ENCODE measurements at regions not wholly inside any gene's neighbourhood (a gene's known extent, or its start where the extent isn't known, plus 50 kb on each side); places are given as distances from the start of the nearest gene placed in this dataset.

DNA sequence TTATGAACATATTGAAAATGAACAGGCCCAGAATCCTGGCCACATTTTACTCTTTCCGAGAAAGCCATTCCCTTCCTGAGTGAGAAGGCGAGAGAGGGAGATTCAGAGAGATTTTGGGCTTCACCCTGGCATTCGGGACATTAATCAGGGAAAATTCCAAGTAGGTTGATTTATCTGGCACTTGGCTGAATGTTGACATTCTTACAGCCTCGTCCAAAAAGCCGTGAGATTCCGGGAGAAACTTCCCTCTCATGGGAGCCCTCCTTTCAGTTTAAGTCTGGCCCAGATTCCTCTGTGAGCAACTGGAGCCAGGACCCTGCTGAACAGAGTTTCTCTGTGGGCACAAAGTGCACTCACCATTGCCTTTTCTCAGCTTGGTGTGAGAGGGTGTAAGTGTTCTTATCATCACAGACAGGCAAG lies 129.2 kb upstream of the PEG3 start:
- H3K9me3 Mint-ChIP-seq, result peaks cover 55% of the 10 kb centered on the region
- TF ChIP-seq, protein P1, sequence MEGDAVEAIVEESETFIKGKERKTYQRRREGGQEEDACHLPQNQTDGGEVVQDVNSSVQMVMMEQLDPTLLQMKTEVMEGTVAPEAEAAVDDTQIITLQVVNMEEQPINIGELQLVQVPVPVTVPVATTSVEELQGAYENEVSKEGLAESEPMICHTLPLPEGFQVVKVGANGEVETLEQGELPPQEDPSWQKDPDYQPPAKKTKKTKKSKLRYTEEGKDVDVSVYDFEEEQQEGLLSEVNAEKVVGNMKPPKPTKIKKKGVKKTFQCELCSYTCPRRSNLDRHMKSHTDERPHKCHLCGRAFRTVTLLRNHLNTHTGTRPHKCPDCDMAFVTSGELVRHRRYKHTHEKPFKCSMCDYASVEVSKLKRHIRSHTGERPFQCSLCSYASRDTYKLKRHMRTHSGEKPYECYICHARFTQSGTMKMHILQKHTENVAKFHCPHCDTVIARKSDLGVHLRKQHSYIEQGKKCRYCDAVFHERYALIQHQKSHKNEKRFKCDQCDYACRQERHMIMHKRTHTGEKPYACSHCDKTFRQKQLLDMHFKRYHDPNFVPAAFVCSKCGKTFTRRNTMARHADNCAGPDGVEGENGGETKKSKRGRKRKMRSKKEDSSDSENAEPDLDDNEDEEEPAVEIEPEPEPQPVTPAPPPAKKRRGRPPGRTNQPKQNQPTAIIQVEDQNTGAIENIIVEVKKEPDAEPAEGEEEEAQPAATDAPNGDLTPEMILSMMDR (IDR thresholded peaks at IDR 0.05; ENCODE audit: unreplicated experiment in 3 of 3), result no peak
- no peak overlapping the region for H3K27ac Mint-ChIP-seq

DNA sequence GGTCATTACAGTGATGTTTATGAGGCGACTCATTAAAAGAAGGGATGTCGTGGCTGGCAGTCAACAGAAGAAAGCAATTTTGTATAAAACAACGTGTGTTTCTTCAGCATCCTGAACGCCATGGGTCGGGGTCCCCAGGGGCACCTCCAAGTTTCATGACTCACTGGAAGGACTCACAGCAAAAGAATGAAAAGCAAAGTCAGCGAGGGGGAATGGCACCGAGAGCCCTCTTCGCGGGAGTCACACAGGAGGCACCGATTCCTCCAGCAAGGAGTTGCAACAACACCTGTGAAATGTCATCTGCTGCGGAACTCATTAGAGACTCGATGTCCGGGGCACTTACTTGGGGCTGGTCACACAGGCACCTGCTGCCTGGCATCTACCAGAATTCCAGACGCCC lies 130.7 kb upstream of the PEG3 start:
- no peak overlapping the region for H3K4me3 Mint-ChIP-seq
- H3K9me3 Mint-ChIP-seq, result peaks cover 54% of the 10 kb centered on the region
- H3K27ac Mint-ChIP-seq, result no peak overlapping the region
- TF ChIP-seq, protein P1 (IDR thresholded peaks at IDR 0.05; ENCODE audit: unreplicated experiment in 3 of 3), result no peak
- no peaks in the 10 kb centered on the region for H3K4me1 Mint-ChIP-seq
- peaks cover 7% of the 10 kb centered on the region for H3K36me3 Mint-ChIP-seq (ENCODE audit: low read depth)
- H3K27me3 Mint-ChIP-seq (ENCODE audit: low read depth), result no peaks in the 10 kb centered on the region

More for the DNA sequence above, 129.2 kb upstream of the PEG3 start:
- H3K36me3 Mint-ChIP-seq (ENCODE audit: low read depth), result peaks cover 5% of the 10 kb centered on the region
- no peaks in the 10 kb centered on the region for H3K4me1 Mint-ChIP-seq
- no peak overlapping the region for H3K4me3 Mint-ChIP-seq
- H3K27me3 Mint-ChIP-seq (ENCODE audit: low read depth), result no peaks in the 10 kb centered on the region

DNA sequence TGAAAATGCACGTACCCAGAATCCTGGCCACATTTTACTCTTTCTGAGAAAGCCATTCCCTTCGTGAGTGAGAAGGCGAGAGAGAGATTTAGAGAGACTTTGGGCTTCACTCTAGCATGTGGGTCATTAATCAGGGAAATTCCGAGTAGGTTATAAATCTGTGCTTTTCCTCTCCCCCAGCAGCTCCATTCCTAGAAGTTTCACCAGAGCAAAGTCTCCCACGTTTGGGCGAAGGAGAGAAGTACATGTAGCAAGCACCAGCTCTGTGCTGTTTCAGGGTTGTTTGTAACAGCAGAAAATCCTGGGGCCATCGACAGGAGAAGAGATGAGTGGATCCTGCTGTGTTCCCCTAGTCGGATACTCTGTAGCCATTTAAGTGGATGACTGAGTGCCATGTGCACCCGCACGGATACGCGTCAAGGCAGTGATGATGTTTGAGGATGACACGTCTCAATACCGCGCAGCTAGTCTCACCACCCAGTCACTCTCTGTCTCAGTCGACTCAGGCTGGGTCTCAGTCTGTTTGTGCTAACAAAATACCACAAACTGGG lies 131.8 kb upstream of the PEG3 start:
- H3K4me1 Mint-ChIP-seq, result no peaks in the 10 kb centered on the region
- peaks cover 58% of the 10 kb centered on the region for H3K9me3 Mint-ChIP-seq
- peaks cover 15% of the 10 kb centered on the region for H3K36me3 Mint-ChIP-seq (ENCODE audit: low read depth)
- H3K4me3 Mint-ChIP-seq, result no peak overlapping the region
- no peaks in the 10 kb centered on the region for H3K27me3 Mint-ChIP-seq (ENCODE audit: low read depth)
- TF ChIP-seq, protein P1 (IDR thresholded peaks at IDR 0.05; ENCODE audit: unreplicated experiment in 3 of 3), result no peak
- H3K27ac Mint-ChIP-seq, result no peak overlapping the region

DNA sequence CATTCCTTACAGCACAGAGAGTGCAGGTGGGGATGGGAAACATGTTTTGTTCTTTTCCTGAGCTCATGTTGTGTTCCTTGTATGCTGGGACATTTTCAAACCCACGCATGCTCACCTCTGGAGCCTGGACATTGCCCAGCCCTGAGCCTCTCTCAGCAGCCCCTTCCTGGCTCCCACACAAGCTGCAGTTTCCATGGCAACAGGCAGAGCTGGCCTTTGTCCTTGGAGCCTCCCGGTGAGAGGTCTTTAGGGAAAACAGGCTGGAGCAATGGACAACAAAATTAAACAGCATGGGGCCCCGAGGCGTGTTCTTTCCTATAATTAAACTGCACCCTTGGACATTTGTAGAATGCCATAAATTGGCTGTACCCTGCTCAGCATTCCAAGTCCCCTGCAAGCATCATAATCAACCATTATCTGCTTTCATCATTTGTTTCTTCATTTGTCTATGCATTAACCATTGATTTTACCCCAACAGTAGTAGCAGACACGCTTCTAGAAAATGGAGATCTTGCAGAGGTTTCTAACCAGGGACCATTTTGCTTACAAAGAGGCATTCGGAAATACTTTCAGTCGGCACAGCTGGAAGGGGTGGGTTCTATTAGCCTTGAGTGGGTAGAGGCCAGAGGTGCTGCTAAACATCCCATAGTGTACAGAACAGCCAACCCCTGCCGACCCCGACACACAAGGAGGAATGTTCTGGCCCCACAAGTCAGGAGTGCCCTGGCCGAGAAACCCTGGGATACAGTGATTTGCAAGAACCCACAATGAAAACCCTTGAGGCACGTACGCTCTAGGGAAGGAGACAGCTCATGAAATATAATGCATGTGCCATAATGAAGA lies 133.4 kb upstream of the PEG3 start:
- Mint-ChIP-seq H3K36me3 (ENCODE audit: low read depth) (peaks cover 17% of the 10 kb centered on the region), H3K27me3 (ENCODE audit: low read depth) (no peaks in the 10 kb centered on the region)

DNA sequence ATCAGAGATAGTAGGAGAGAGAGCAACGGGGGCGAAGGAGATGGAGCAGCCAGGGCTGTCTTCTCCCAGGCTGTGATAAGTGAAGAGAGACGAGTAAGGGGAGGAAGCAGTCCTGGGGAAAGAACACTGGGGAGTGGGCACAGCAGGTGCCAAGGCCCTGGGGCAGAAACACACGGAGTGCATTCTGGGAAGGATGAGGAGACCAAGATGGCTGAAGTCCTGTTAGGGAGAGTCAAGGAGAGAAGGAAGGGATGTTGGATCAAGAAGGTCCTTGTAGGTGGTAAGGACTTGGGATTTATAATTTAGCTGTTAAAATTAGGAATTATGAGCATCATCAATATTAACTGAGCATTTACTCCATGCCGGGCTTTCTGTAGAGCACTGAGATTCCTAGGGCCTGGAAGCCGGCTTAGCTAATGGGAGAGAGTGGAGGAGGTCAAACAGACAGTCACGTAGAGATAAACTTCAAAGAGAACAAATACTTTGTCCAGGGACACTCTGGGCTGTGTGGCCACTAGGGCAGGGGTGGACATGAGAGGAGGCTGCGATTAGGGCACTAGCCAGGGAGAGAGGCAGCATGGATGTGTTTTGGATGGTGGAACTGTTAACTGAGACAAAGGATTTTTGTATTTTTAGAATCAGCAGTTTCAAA lies 134.2 kb upstream of the PEG3 start:
- Mint-ChIP-seq H3K36me3 (ENCODE audit: low read depth) (peaks cover 17% of the 10 kb centered on the region), H3K9me3 (peaks cover 54% of the 10 kb centered on the region), H3K4me3 (no peak overlapping the region), H3K27me3 (ENCODE audit: low read depth) (no peaks in the 10 kb centered on the region), H3K4me1 (no peaks in the 10 kb centered on the region), H3K27ac (no peak overlapping the region)
- TF ChIP-seq, protein P1 (IDR thresholded peaks at IDR 0.05; ENCODE audit: unreplicated experiment in 3 of 3), result no peak

More for the DNA sequence above, 133.4 kb upstream of the PEG3 start:
- Mint-ChIP-seq H3K4me1 (no peaks in the 10 kb centered on the region), H3K9me3 (peaks cover 58% of the 10 kb centered on the region), H3K4me3 (no peak overlapping the region), H3K27ac (no peak overlapping the region)
- TF ChIP-seq, protein P1 (IDR thresholded peaks at IDR 0.05; ENCODE audit: unreplicated experiment in 3 of 3), result no peak
